ENCODE measurements at regions not wholly inside any gene's neighbourhood (a gene's known extent, or its start where the extent isn't known, plus 50 kb on each side); places are given as distances from the start of the nearest gene placed in this dataset.
"Not testable (repeated sequence)": the region's sequence is repeated elsewhere in the genome, so short reads cannot be mapped to it uniquely, and the experiment has no call there.

- no peak for DNase-seq
- Histone ChIP-seq H3K27me3 (ENCODE audit: control insufficient read depth, insufficient read depth, low read length) (no peaks in the 10 kb centered on the region), H3K4me3 (ENCODE audit: insufficient read depth, low read depth, low read length) (no peak overlapping the region), H3K36me3 (replicated peaks; ENCODE audit: control insufficient read depth, insufficient read depth, low read length) (no peaks in the 10 kb centered on the region)
These were observed 212.2 kb downstream of the ETV1 start for GRCh38 chr7:13777242-13777641.

- no peak for DNase-seq
- Histone ChIP-seq H3K36me3 (replicated peaks; ENCODE audit: control insufficient read depth, insufficient read depth, low read length) (no peaks in the 10 kb centered on the region), H3K27me3 (ENCODE audit: control insufficient read depth, insufficient read depth, low read length) (no peaks in the 10 kb centered on the region), H3K4me3 (ENCODE audit: insufficient read depth, low read depth, low read length) (no peak overlapping the region)
These were observed 210.5 kb downstream of the ETV1 start for GRCh38 chr7:13778967-13779366.

- Histone ChIP-seq H3K4me3 (ENCODE audit: insufficient read depth, low read depth, low read length) (no peak overlapping the region), H3K27me3 (ENCODE audit: control insufficient read depth, insufficient read depth, low read length) (no peaks in the 10 kb centered on the region; the same call in 1 of the 2 replicates), H3K36me3 (replicated peaks; ENCODE audit: control insufficient read depth, insufficient read depth, low read length) (no peaks in the 10 kb centered on the region)
- no peak for DNase-seq
These were observed 198.9 kb downstream of the ETV1 start for GRCh38 chr7:13790611-13791010.

- no peaks in the 10 kb centered on the region for H3K36me3 ChIP-seq (replicated peaks; ENCODE audit: control insufficient read depth, insufficient read depth, low read length)
These were observed 197.3 kb downstream of the ETV1 start for GRCh38 chr7:13792208-13792607.

GRCh38 chr7:13793926-13794325 is 195.5 kb downstream of the ETV1 start:
- Histone ChIP-seq H3K4me3 (ENCODE audit: insufficient read depth, low read depth, low read length) (no peak overlapping the region), H3K27me3 (ENCODE audit: control insufficient read depth, insufficient read depth, low read length) (no peaks in the 10 kb centered on the region), H3K36me3 (replicated peaks; ENCODE audit: control insufficient read depth, insufficient read depth, low read length) (no peaks in the 10 kb centered on the region)
- no peak for DNase-seq

More at GRCh38 chr7:13792208-13792607, 197.3 kb downstream of the ETV1 start:
- H3K4me3 ChIP-seq (ENCODE audit: insufficient read depth, low read depth, low read length) = no peak overlapping the region
- no peaks in the 10 kb centered on the region; the same call in 1 of the 2 replicates for H3K27me3 ChIP-seq (ENCODE audit: control insufficient read depth, insufficient read depth, low read length)
- no peak for DNase-seq

GRCh38 chr7:13794581-13794980 is 194.9 kb downstream of the ETV1 start:
- no peaks in the 10 kb centered on the region for H3K36me3 ChIP-seq (replicated peaks; ENCODE audit: control insufficient read depth, insufficient read depth, low read length)
- DNase-seq = no peak
- H3K27me3 ChIP-seq (ENCODE audit: control insufficient read depth, insufficient read depth, low read length) = no peaks in the 10 kb centered on the region
- no peak overlapping the region for H3K4me3 ChIP-seq (ENCODE audit: insufficient read depth, low read depth, low read length)

- DNase-seq = peak; percentile 7
- no peak overlapping the region for H3K4me3 ChIP-seq (ENCODE audit: insufficient read depth, low read depth, low read length)
- H3K36me3 ChIP-seq (replicated peaks; ENCODE audit: control insufficient read depth, insufficient read depth, low read length) = no peaks in the 10 kb centered on the region
- H3K27me3 ChIP-seq (ENCODE audit: control insufficient read depth, insufficient read depth, low read length) = no peaks in the 10 kb centered on the region
These were observed 191.9 kb downstream of the ETV1 start for GRCh38 chr7:13797545-13797944.

- Histone ChIP-seq H3K36me3 (replicated peaks; ENCODE audit: control insufficient read depth, insufficient read depth, low read length) (no peaks in the 10 kb centered on the region), H3K27me3 (ENCODE audit: control insufficient read depth, insufficient read depth, low read length) (no peaks in the 10 kb centered on the region), H3K4me3 (ENCODE audit: insufficient read depth, low read depth, low read length) (no peak overlapping the region)
- no peak for DNase-seq
These were observed 188.6 kb downstream of the ETV1 start for GRCh38 chr7:13800694-13801448.

- H3K4me3 ChIP-seq (ENCODE audit: insufficient read depth, low read depth, low read length) = no peak overlapping the region
- DNase-seq = no peak
- no peaks in the 10 kb centered on the region for H3K27me3 ChIP-seq (ENCODE audit: control insufficient read depth, insufficient read depth, low read length)
- no peaks in the 10 kb centered on the region for H3K36me3 ChIP-seq (replicated peaks; ENCODE audit: control insufficient read depth, insufficient read depth, low read length)
These were observed 187.8 kb downstream of the ETV1 start for GRCh38 chr7:13801669-13802068.

GRCh38 chr7:13802651-13803050 is 186.8 kb downstream of the ETV1 start:
- Histone ChIP-seq H3K4me3 (ENCODE audit: insufficient read depth, low read depth, low read length) (no peak overlapping the region), H3K36me3 (replicated peaks; ENCODE audit: control insufficient read depth, insufficient read depth, low read length) (no peaks in the 10 kb centered on the region), H3K27me3 (ENCODE audit: control insufficient read depth, insufficient read depth, low read length) (no peaks in the 10 kb centered on the region)
- no peak for DNase-seq

- no peaks in the 10 kb centered on the region for H3K36me3 ChIP-seq (replicated peaks; ENCODE audit: control insufficient read depth, insufficient read depth, low read length)
- H3K4me3 ChIP-seq (ENCODE audit: insufficient read depth, low read depth, low read length) = no peak overlapping the region
- no peaks in the 10 kb centered on the region for H3K27me3 ChIP-seq (ENCODE audit: control insufficient read depth, insufficient read depth, low read length)
- no peak for DNase-seq
These were observed 186.3 kb downstream of the ETV1 start for GRCh38 chr7:13803134-13803533.

GRCh38 chr7:13806089-13806867 is 183.2 kb downstream of the ETV1 start:
- H3K4me3 ChIP-seq (ENCODE audit: insufficient read depth, low read depth, low read length) = peak overlapping the region; percentile 51
- H3K36me3 ChIP-seq (replicated peaks; ENCODE audit: control insufficient read depth, insufficient read depth, low read length); DNase-seq; H3K27me3 ChIP-seq (ENCODE audit: control insufficient read depth, insufficient read depth, low read length): not testable (repeated sequence)

- DNase-seq; H3K36me3 ChIP-seq (replicated peaks; ENCODE audit: control insufficient read depth, insufficient read depth, low read length): not testable (repeated sequence)
These were observed 172.2 kb downstream of the ETV1 start for GRCh38 chr7:13817230-13817629.

GRCh38 chr7:13821152-13821787 is 168.2 kb downstream of the ETV1 start:
- Histone ChIP-seq H3K36me3 (replicated peaks; ENCODE audit: control insufficient read depth, insufficient read depth, low read length) (no peaks in the 10 kb centered on the region), H3K27me3 (ENCODE audit: control insufficient read depth, insufficient read depth, low read length) (no peaks in the 10 kb centered on the region), H3K4me3 (ENCODE audit: insufficient read depth, low read depth, low read length) (no peak overlapping the region)
- no peak for DNase-seq

More at GRCh38 chr7:13817230-13817629, 172.2 kb downstream of the ETV1 start:
- not testable (repeated sequence) for H3K27me3 ChIP-seq (ENCODE audit: control insufficient read depth, insufficient read depth, low read length); H3K4me3 ChIP-seq (ENCODE audit: insufficient read depth, low read depth, low read length)

- Histone ChIP-seq H3K36me3 (replicated peaks; ENCODE audit: control insufficient read depth, insufficient read depth, low read length) (no peaks in the 10 kb centered on the region), H3K27me3 (ENCODE audit: control insufficient read depth, insufficient read depth, low read length) (no peaks in the 10 kb centered on the region), H3K4me3 (ENCODE audit: insufficient read depth, low read depth, low read length) (no peak overlapping the region)
- DNase-seq = no peak
These were observed 166.8 kb downstream of the ETV1 start for GRCh38 chr7:13822678-13823077.

Data from H7 (cell line).